ENCODE measurements at regions not wholly inside any gene's neighbourhood (a gene's known extent, or its start where the extent isn't known, plus 50 kb on each side); places are given as distances from the start of the nearest gene placed in this dataset.

GRCh38 chr15:62719316-62719715 is 323.2 kb upstream of the TPM1 start:
- TF ChIP-seq CTCF (optimal IDR thresholded peaks at IDR 0.05 in 1 of 3, IDR thresholded peaks at IDR 0.05 in 1 of 3, conservative IDR thresholded peaks at IDR 0.05 in 1 of 3; ENCODE audit: extremely low read depth in 1 of 3, insufficient read depth in 2 of 3, low read length in 3 of 3) (no peak), EZH2 (IDR thresholded peaks at IDR 0.05; ENCODE audit: low read length) (no peak)

Data from keratinocyte (primary cell).